ENCODE measurements at regions not wholly inside any gene's neighbourhood (a gene's known extent, or its start where the extent isn't known, plus 50 kb on each side); places are given as distances from the start of the nearest gene placed in this dataset.

DNA sequence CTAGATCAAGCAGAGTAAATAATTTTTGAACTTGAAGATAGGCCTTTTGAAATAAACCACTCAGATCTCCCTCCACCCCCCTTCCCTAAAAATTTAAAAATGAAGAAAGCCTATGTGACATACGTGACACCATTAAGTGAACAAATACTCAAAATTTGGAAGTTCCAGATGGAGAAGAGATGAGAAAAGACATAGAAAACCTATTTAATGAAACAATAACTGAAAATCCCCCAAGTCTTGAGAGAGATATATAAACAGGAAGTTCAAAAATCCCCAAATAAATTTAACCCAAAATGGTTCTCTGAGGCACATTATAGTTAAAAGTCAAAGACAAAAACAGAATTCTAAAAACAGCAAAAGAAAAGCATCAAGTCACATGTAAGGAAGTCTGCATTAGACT, 428.6 kb downstream of the PSAT1 start:
- H3F3A ChIP-seq (ENCODE audit: low read depth) = no peaks in the 10 kb centered on the region
- H3K9ac ChIP-seq (ENCODE audit: low read depth, low read length, poor library complexity, severe bottlenecking) = no peak overlapping the region
- H3K36me3 ChIP-seq (ENCODE audit: insufficient read depth, low read length) = no peaks in the 10 kb centered on the region
- no peak overlapping the region for H2AFZ ChIP-seq (ENCODE audit: low read length)
- H3K27me3 ChIP-seq (ENCODE audit: insufficient read depth, low read length, poor library complexity, severe bottlenecking) = no peaks in the 10 kb centered on the region
- no peak overlapping the region for H3K4me2 ChIP-seq (ENCODE audit: low read depth, low read length, poor library complexity, severe bottlenecking)
- TF ChIP-seq, protein P1, sequence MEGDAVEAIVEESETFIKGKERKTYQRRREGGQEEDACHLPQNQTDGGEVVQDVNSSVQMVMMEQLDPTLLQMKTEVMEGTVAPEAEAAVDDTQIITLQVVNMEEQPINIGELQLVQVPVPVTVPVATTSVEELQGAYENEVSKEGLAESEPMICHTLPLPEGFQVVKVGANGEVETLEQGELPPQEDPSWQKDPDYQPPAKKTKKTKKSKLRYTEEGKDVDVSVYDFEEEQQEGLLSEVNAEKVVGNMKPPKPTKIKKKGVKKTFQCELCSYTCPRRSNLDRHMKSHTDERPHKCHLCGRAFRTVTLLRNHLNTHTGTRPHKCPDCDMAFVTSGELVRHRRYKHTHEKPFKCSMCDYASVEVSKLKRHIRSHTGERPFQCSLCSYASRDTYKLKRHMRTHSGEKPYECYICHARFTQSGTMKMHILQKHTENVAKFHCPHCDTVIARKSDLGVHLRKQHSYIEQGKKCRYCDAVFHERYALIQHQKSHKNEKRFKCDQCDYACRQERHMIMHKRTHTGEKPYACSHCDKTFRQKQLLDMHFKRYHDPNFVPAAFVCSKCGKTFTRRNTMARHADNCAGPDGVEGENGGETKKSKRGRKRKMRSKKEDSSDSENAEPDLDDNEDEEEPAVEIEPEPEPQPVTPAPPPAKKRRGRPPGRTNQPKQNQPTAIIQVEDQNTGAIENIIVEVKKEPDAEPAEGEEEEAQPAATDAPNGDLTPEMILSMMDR (conservative IDR thresholded peaks at IDR 0.05; ENCODE audit: low read length) = no peak
- no peak for TF ChIP-seq EZH2phosphoT487 (IDR thresholded peaks at IDR 0.05; ENCODE audit: borderline replicate concordance)
- H3K9me3 ChIP-seq (ENCODE audit: insufficient read depth, low read depth, low read length) = 0 out of 2 replicates have a peak, but pooled peaks cover 7% of the 10 kb centered on the region
- no peaks in the 10 kb centered on the region for H4K20me1 ChIP-seq (ENCODE audit: insufficient read depth, low read length, poor library complexity, severe bottlenecking)
- H3K9me2 ChIP-seq (replicated peaks; ENCODE audit: low read depth, low read length) = no peaks in the 10 kb centered on the region
- no peaks in the 10 kb centered on the region for H3K79me2 ChIP-seq (ENCODE audit: insufficient read depth, low read length)
- no peaks in the 10 kb centered on the region for H3K4me1 ChIP-seq (ENCODE audit: insufficient read depth, low read length, poor library complexity, severe bottlenecking)
- H3K4me3 ChIP-seq (ENCODE audit: low read length, poor library complexity, severe bottlenecking) = no peak overlapping the region

DNA sequence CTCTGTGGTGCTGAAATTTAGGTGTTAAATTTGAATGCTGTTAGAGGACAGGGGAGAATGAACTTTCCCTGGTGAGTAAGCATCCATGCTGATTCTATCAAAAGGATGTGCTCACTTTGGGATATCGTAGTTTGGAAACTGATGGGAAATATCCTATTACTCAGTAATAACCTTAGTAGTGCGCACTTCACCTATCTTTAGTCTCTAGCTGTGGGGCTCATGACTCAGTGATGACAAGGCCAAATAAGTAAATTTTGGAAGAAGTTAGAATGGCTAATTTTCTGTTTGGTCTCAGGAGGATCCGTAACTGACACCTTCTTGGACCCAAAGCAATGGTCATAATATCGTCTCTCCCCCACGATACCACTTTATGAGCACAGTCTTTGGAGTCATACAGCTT, 448.4 kb downstream of the PSAT1 start:
- Histone ChIP-seq H3K4me3 (ENCODE audit: low read length, poor library complexity, severe bottlenecking) (no peak overlapping the region), H3K79me2 (ENCODE audit: insufficient read depth, low read length) (no peaks in the 10 kb centered on the region), H3K9me2 (replicated peaks; ENCODE audit: low read depth, low read length) (no peaks in the 10 kb centered on the region), H3K36me3 (ENCODE audit: insufficient read depth, low read length) (no peaks in the 10 kb centered on the region), H3K4me2 (ENCODE audit: low read depth, low read length, poor library complexity, severe bottlenecking) (no peak overlapping the region), H3F3A (ENCODE audit: low read depth) (no peaks in the 10 kb centered on the region), H3K4me1 (ENCODE audit: insufficient read depth, low read length, poor library complexity, severe bottlenecking) (no peaks in the 10 kb centered on the region), H3K9ac (ENCODE audit: low read depth, low read length, poor library complexity, severe bottlenecking) (no peak overlapping the region), H3K27me3 (ENCODE audit: insufficient read depth, low read length, poor library complexity, severe bottlenecking) (no peaks in the 10 kb centered on the region), H2AFZ (ENCODE audit: low read length) (no peak overlapping the region), H3K9me3 (ENCODE audit: insufficient read depth, low read depth, low read length) (no peaks in the 10 kb centered on the region), H4K20me1 (ENCODE audit: insufficient read depth, low read length, poor library complexity, severe bottlenecking) (no peaks in the 10 kb centered on the region)
- TF ChIP-seq EZH2phosphoT487 (IDR thresholded peaks at IDR 0.05; ENCODE audit: borderline replicate concordance) = no peak
- TF ChIP-seq, protein P1 (conservative IDR thresholded peaks at IDR 0.05; ENCODE audit: low read length) = no peak

DNA sequence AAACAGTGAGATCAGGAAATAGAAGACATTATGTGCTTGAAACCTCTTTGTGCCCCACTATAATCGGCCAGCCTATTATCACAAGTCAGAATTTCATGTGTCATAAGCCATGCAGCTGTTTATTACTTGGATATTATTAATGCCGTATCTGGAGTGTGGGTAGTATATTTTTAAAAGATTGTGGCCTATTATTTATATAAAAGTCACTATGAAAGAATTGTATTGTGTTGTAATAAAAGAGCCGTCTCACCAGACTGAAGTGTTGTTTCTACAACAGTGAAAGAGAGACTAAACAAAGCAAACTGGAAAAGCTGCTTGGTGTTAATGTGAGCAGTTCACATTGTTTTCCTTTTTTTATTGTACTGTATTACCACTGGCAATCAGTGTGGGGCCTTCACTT, 449.1 kb downstream of the PSAT1 start:
- H3K9ac ChIP-seq (ENCODE audit: low read depth, low read length, poor library complexity, severe bottlenecking) = no peak overlapping the region
- no peaks in the 10 kb centered on the region for H3K36me3 ChIP-seq (ENCODE audit: insufficient read depth, low read length)
- H4K20me1 ChIP-seq (ENCODE audit: insufficient read depth, low read length, poor library complexity, severe bottlenecking) = no peaks in the 10 kb centered on the region
- H2AFZ ChIP-seq (ENCODE audit: low read length) = no peak overlapping the region
- H3K27me3 ChIP-seq (ENCODE audit: insufficient read depth, low read length, poor library complexity, severe bottlenecking) = no peaks in the 10 kb centered on the region
- H3K79me2 ChIP-seq (ENCODE audit: insufficient read depth, low read length) = no peaks in the 10 kb centered on the region
- no peak overlapping the region for H3K4me2 ChIP-seq (ENCODE audit: low read depth, low read length, poor library complexity, severe bottlenecking)
- no peak overlapping the region for H3K4me3 ChIP-seq (ENCODE audit: low read length, poor library complexity, severe bottlenecking)
- TF ChIP-seq, protein P1 (conservative IDR thresholded peaks at IDR 0.05; ENCODE audit: low read length) = no peak
- TF ChIP-seq EZH2phosphoT487 (IDR thresholded peaks at IDR 0.05; ENCODE audit: borderline replicate concordance) = no peak
- H3K9me3 ChIP-seq (ENCODE audit: insufficient read depth, low read depth, low read length) = no peaks in the 10 kb centered on the region
- no peaks in the 10 kb centered on the region for H3F3A ChIP-seq (ENCODE audit: low read depth)
- H3K4me1 ChIP-seq (ENCODE audit: insufficient read depth, low read length, poor library complexity, severe bottlenecking) = no peaks in the 10 kb centered on the region
- no peaks in the 10 kb centered on the region for H3K9me2 ChIP-seq (replicated peaks; ENCODE audit: low read depth, low read length)
